Caki2 (cell line): ENCODE measurements at regions not wholly inside any gene's neighbourhood (a gene's known extent, or its start where the extent isn't known, plus 50 kb on each side); places are given as distances from the start of the nearest gene placed in this dataset.

Experiments
- DNase-seq: peaks from one replicate; pipeline ENCODE4 v3.0.0-alpha.2; 2015; ENCODE audit warnings: low read depth
- in situ Hi-C: cut with HindIII; loops from 2 replicates; pipeline ENCODE4 v1.10.0; 2016; ENCODE audit warnings: low sequenced_read_pairs, low pct_unique_long_range_greater_than_20kb, mixed read lengths

GRCh38 chr6:21447987-21448386, 145.6 kb upstream of the SOX4 start:
- in situ Hi-C loops: no loop called here
- no peak for DNase-seq

GRCh38 chr6:21448485-21449109, 145.0 kb upstream of the SOX4 start:
- no peak for DNase-seq
- in situ Hi-C loops: no loop called here

DNA sequence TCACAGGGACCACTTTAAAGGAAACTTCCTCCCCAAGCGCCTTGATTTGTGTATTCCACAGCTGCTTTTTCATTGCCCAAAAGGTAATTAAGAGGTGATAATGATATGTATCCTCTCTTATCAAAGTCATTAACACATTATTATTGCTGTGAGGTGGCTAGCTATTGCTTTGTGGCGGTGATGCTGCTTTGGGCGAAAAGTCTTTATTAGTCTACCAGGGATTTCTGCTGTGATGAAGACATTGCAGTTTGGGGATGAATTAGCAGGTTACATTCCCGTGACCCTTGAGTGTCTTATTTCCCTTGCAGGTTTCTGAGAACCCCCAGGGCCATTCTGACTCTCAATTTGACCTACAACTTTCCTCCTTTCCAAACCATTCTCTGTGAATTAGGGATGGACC, 143.4 kb upstream of the SOX4 start:
- in situ Hi-C loops: no loop called here
- no peak for DNase-seq

DNA sequence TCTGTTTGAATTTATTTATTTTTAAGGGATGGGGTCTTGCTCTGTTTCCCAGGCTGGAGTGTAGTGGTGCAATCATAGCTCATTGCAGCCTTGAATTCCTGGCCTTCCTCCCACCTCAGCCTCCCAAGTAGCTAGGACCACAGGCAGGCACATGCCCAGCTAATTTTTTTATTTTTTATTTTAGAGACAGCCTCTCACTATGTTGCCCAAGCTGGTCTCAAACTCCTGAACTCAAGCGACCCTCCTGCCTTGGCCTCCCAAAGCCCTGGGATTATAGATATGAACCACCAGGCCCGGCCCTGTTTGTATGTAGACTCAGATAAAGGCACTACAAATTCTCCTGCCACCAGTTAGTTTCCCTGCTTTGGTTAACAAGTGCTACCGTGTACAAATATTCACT, 142.9 kb upstream of the SOX4 start:
- no peak for DNase-seq
- in situ Hi-C loops: no loop called here

GRCh38 chr6:21451546-21452013, 142.0 kb upstream of the SOX4 start:
- peak; percentile 33 for DNase-seq
- in situ Hi-C loops: no loop called here

DNA sequence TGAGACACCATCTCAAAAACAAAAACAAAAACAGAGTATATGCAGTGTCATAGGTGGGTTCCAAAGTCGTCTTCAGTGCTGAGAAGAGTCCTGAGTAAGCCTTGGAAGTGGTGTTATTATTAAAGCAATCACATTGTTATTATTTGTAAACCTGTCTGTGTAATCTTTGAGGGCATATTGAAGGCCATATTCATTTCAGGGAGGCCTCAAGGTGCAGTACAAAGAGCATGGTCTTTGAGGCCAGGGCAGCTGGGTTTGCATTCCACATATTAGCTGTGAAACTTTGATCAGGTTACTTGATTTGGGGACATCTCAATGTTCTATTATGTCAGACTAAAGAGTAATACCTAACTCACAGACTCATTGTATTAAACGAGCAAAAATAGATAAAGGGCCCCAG, 139.3 kb upstream of the SOX4 start:
- DNase-seq: no peak
- in situ Hi-C loops: no loop called here

- in situ Hi-C loops: no loop called here
- DNase-seq: no peak
Observed at GRCh38 chr6:21455071-21455470, 138.5 kb upstream of the SOX4 start.

GRCh38 chr6:21457647-21458046, 135.9 kb upstream of the SOX4 start:
- no peak for DNase-seq

GRCh38 chr6:21459641-21460040, 133.9 kb upstream of the SOX4 start:
- DNase-seq: no peak
- in situ Hi-C loops: no loop called here

More at GRCh38 chr6:21457647-21458046, 135.9 kb upstream of the SOX4 start:
- in situ Hi-C loops: no loop called here

- DNase-seq: no peak
- in situ Hi-C loops: no loop called here
Observed at GRCh38 chr6:21461844-21462518, 131.6 kb upstream of the SOX4 start.

GRCh38 chr6:21462519-21462852, 131.1 kb upstream of the SOX4 start:
- in situ Hi-C loops: no loop called here
- DNase-seq: no peak

GRCh38 chr6:21467091-21467490, 126.5 kb upstream of the SOX4 start:
- no peak for DNase-seq
- in situ Hi-C loops: no loop called here

GRCh38 chr6:21468461-21468860, 125.1 kb upstream of the SOX4 start:
- no peak for DNase-seq
- in situ Hi-C loops: no loop called here

- in situ Hi-C loops: no loop called here
- DNase-seq: no peak
Observed at GRCh38 chr6:21469213-21469612, 124.3 kb upstream of the SOX4 start.

DNA sequence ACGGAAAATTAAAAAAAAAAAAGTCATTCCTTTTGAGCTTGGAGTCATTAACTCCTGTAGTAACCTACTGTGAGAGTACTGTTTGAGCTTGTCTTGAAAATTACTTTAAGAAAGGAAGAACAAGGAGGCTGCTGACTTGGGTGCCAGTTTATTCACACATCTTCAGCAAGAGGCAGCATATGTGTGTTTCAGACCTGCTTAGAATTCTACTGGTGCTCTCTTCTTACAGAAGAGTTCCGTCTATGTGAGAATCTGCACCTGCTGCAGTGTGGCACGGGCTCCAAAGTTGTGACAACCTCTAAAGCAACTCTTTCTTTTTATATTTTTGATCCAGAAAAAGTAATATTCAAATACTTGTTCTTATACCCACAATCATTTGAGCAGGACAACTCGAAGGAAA, 117.4 kb upstream of the SOX4 start:
- in situ Hi-C loops: no loop called here
- no peak for DNase-seq

- DNase-seq: no peak
- in situ Hi-C loops: no loop called here
Observed at GRCh38 chr6:21478411-21478810, 115.1 kb upstream of the SOX4 start.

- DNase-seq: peak; percentile 6
- in situ Hi-C loops: no loop called here
Observed at GRCh38 chr6:21478883-21479539, 114.5 kb upstream of the SOX4 start.

DNA sequence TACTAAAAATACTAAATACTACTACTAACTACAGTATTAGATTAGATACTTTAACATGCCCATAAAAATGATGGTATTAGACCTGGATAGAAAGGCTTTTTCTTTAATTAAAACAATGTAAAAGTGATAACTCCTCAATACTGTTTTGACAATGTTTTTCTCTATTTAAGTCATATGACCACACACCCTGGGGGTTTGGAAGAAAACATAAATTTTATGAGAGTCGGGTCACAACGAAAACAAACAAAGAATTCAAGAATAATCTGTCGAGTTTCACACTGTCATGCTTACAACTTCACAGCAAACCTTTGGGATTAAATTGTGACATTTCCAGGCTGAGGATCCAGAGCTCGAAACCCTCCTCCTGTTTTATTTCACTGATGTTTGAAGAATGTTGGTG, 107.4 kb upstream of the SOX4 start:
- in situ Hi-C loops: no loop called here

GRCh38 chr6:21489826-21490225, 103.7 kb upstream of the SOX4 start:
- in situ Hi-C loops: no loop called here
- DNase-seq: no peak

More for the DNA sequence above, 107.4 kb upstream of the SOX4 start:
- DNase-seq: no peak

DNA sequence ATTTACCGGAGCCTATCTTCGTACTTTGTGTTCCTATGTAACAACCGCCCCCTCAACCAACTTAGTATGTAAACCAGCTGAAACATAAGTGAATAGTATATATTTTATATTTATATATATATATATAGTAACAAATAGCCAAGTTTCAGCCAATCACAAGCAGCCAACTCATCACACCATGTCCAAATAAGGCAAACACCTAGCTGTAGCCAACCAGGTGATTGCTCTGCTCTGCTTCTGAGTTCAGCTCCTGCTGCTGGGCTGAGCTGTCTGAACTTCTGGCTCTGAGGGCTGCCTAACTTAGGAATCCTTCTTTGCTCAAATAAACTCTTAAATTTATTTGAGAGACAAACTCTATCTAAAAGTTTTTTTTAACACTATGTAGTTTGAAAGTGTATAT, 101.6 kb upstream of the SOX4 start:
- DNase-seq: no peak
- in situ Hi-C loops: no loop called here
